ENCODE measurements at regions not wholly inside any gene's neighbourhood (a gene's known extent, or its start where the extent isn't known, plus 50 kb on each side); places are given as distances from the start of the nearest gene placed in this dataset.
"Not testable (repeated sequence)": the region's sequence is repeated elsewhere in the genome, so short reads cannot be mapped to it uniquely, and the experiment has no call there.

- DNase-seq = no peak
These were observed 171.0 kb downstream of the HSD17B3 start for GRCh38 chr9:96130970-96131369.

- no peak for DNase-seq
These were observed 172.2 kb downstream of the HSD17B3 start for GRCh38 chr9:96129747-96130146.

- no peak for DNase-seq
These were observed 173.1 kb downstream of the HSD17B3 start for GRCh38 chr9:96128880-96129279.

- DNase-seq = no peak
These were observed 175.6 kb downstream of the HSD17B3 start for GRCh38 chr9:96126321-96126881.

GRCh38 chr9:96125624-96126023 is 176.4 kb downstream of the HSD17B3 start:
- no peak for DNase-seq

GRCh38 chr9:96122751-96123150 is 179.2 kb downstream of the HSD17B3 start:
- DNase-seq = no peak

GRCh38 chr9:96122282-96122681 is 179.7 kb downstream of the HSD17B3 start:
- DNase-seq = no peak

- no peak for DNase-seq
These were observed 180.8 kb downstream of the HSD17B3 start for GRCh38 chr9:96121136-96121535.

- DNase-seq = no peak
These were observed 184.4 kb downstream of the HSD17B3 start for GRCh38 chr9:96117398-96118080.

GRCh38 chr9:96116275-96117064 is 185.5 kb downstream of the HSD17B3 start:
- no peak for DNase-seq

GRCh38 chr9:96115836-96116235 is 186.1 kb downstream of the HSD17B3 start:
- no peak for DNase-seq

GRCh38 chr9:96113032-96113431 is 188.9 kb downstream of the HSD17B3 start:
- DNase-seq = no peak

- no peak for DNase-seq
These were observed 192.2 kb downstream of the HSD17B3 start for GRCh38 chr9:96109680-96110351.

- no peak for DNase-seq
These were observed 193.1 kb downstream of the HSD17B3 start for GRCh38 chr9:96108691-96109380.

GRCh38 chr9:96107436-96107835 is 194.5 kb downstream of the HSD17B3 start:
- DNase-seq = no peak

- no peak for DNase-seq
These were observed 201.3 kb downstream of the HSD17B3 start for GRCh38 chr9:96100385-96101300.

GRCh38 chr9:96090630-96091029 is 211.3 kb downstream of the HSD17B3 start:
- not testable (repeated sequence) for DNase-seq

- no peak for DNase-seq
These were observed 212.4 kb downstream of the HSD17B3 start for GRCh38 chr9:96089452-96090085.

- no peak for DNase-seq
These were observed 213.0 kb downstream of the ERCC6L2 start for GRCh38 chr9:96088510-96088909.

- DNase-seq = no peak
These were observed 212.3 kb downstream of the ERCC6L2 start for GRCh38 chr9:96087669-96088299.

All from NCI-H510A (cell line).